ENCODE measurements at regions not wholly inside any gene's neighbourhood (a gene's known extent, or its start where the extent isn't known, plus 50 kb on each side); places are given as distances from the start of the nearest gene placed in this dataset.

DNA sequence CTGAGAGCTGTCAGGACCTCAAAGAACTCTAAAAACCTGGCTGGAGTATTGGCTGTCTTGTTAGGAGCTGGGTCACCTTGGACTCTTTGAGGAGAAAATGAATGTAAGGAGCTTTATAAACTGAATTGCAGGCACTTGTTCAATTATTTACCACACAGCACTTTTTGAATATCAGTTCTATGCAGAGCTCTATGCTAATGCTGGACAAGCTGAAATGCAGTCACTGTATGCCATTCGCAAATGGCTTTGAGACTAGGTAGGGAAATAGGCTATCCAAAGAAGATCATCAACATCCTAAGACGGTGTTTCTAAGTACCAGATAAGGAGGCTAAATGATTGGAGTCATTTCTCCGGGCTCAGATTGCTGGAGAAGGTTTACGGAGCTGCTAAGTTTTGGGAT, 333.5 kb downstream of the SIPA1L2 start:
- H3K4me1 ChIP-seq (ENCODE audit: insufficient read depth, low read length), result peaks cover 6% of the 10 kb centered on the region; the same call in 1 of the 2 replicates
- no peak overlapping the region for H3K9ac ChIP-seq (ENCODE audit: low read depth, low read length)
- H3K9me3 ChIP-seq (ENCODE audit: control insufficient read depth, insufficient read depth, low read length), result no peaks in the 10 kb centered on the region

DNA sequence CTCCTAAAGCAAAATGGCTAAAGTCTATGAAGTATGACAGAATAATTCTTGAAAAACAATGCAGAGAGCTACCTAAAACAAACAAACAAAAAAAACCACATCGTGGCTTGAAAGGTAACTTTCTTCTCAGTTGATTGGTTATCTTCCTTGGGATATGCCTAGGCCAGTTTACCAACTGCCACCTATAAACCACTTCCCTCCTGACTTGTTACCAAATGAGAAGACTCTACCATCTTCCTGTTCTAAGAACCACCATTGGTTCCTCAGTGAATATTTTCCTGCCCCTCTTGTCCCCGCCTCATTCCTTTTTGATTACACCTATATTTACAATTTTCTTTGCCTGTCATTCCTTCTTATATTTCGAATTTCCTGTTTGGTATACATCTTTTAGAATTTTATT, 336.6 kb downstream of the SIPA1L2 start:
- Histone ChIP-seq H3K9me3 (ENCODE audit: control insufficient read depth, insufficient read depth, low read length) (no peaks in the 10 kb centered on the region), H3K4me1 (ENCODE audit: insufficient read depth, low read length) (peaks cover 6% of the 10 kb centered on the region; the same call in 1 of the 2 replicates), H3K9ac (ENCODE audit: low read depth, low read length) (no peak overlapping the region)

More for the DNA sequence above, 333.5 kb downstream of the SIPA1L2 start:
- H3K36me3 ChIP-seq (ENCODE audit: insufficient read depth, low read length), result no peaks in the 10 kb centered on the region

DNA sequence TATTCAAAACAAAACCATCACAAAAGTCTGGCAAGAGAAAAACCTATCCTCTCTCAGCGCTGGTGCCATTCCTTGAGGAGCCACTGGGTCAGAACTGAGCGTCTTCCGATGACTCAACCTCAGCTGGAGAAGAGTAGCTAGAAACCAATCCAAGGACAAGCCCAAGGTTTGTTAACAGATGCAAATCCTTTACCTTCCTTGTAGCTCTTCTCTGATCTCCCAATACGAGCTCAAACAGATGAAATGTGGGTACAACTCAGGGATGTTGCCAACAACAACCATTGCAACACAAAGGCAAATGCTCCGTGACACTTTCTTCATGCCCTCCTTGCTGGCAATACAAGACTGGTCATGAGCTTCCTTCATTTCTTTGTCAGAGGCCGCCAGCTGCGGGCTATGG, 337.1 kb downstream of the SIPA1L2 start:
- Histone ChIP-seq H3K36me3 (ENCODE audit: insufficient read depth, low read length) (no peaks in the 10 kb centered on the region), H3K4me1 (ENCODE audit: insufficient read depth, low read length) (peaks cover 6% of the 10 kb centered on the region; the same call in 1 of the 2 replicates), H3K9ac (ENCODE audit: low read depth, low read length) (no peak overlapping the region), H3K9me3 (ENCODE audit: control insufficient read depth, insufficient read depth, low read length) (no peaks in the 10 kb centered on the region)

More for the DNA sequence above, 336.6 kb downstream of the SIPA1L2 start:
- no peaks in the 10 kb centered on the region for H3K36me3 ChIP-seq (ENCODE audit: insufficient read depth, low read length)

DNA sequence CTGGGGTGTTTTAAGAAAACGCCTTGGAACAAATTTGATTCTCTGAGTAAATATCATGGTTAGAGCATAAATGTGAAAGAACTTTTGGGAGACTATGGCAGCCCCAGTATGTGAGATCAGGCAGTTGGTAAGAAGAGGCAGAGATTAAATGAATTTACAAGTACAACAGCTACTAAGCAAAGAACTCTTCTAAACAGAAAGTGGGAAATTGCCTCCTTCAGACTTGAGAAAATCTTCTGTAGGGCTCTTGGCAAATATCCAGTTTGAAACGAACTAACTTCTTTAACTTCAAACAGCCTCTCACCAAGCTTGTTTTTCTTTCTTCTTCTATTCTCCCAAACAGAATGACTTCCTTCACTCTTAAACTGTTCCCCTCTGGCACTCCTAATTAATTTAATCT, 337.7 kb downstream of the SIPA1L2 start:
- H3K9ac ChIP-seq (ENCODE audit: low read depth, low read length), result no peak overlapping the region
- peaks cover 6% of the 10 kb centered on the region; the same call in 1 of the 2 replicates for H3K4me1 ChIP-seq (ENCODE audit: insufficient read depth, low read length)
- no peaks in the 10 kb centered on the region for H3K9me3 ChIP-seq (ENCODE audit: control insufficient read depth, insufficient read depth, low read length)
- H3K36me3 ChIP-seq (ENCODE audit: insufficient read depth, low read length), result no peaks in the 10 kb centered on the region

DNA sequence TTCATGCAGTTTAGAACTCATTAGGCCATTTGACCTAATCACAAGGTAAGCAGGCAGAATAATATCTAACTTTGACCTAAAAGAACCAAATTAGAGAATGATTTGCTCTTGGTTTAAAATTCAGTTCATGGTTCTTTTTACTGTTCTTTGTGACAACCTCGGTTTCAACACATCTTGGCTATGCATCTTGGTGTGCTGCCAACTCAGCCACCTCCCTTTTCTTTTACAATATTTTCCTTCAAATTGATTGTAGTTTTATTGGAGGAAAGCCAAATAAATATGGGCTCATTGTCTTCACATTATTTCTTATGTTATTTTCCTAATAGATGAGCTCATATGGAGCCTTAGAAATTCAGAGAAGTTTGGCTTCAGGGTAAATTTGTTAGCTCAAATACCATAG, 338.3 kb downstream of the SIPA1L2 start:
- Histone ChIP-seq H3K9me3 (ENCODE audit: control insufficient read depth, insufficient read depth, low read length) (no peaks in the 10 kb centered on the region), H3K4me1 (ENCODE audit: insufficient read depth, low read length) (peaks cover 6% of the 10 kb centered on the region; the same call in 1 of the 2 replicates), H3K9ac (ENCODE audit: low read depth, low read length) (no peak overlapping the region), H3K36me3 (ENCODE audit: insufficient read depth, low read length) (no peaks in the 10 kb centered on the region)

DNA sequence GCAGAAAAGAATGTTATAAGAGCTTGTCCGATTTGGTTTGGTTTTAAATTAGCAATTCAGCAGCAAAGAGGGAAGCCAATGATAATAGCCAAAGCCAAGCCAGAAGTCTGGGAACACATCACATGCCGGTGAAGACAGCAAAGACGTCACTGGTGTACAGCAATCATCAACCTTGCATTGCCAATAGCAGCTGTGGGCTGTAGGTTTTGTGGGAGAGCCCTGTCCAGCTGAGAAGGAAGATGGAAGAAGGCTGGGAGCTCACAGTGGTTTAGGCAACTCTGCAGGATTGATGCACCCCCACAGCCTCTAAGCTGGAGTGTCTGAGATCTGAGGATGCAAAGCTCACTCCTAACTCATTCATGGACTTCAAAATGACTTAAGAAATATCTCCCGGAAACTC, 338.7 kb downstream of the SIPA1L2 start:
- no peak overlapping the region for H3K9ac ChIP-seq (ENCODE audit: low read depth, low read length)
- no peaks in the 10 kb centered on the region for H3K36me3 ChIP-seq (ENCODE audit: insufficient read depth, low read length)
- H3K4me1 ChIP-seq (ENCODE audit: insufficient read depth, low read length), result peaks cover 6% of the 10 kb centered on the region; the same call in 1 of the 2 replicates
- no peaks in the 10 kb centered on the region for H3K9me3 ChIP-seq (ENCODE audit: control insufficient read depth, insufficient read depth, low read length)

DNA sequence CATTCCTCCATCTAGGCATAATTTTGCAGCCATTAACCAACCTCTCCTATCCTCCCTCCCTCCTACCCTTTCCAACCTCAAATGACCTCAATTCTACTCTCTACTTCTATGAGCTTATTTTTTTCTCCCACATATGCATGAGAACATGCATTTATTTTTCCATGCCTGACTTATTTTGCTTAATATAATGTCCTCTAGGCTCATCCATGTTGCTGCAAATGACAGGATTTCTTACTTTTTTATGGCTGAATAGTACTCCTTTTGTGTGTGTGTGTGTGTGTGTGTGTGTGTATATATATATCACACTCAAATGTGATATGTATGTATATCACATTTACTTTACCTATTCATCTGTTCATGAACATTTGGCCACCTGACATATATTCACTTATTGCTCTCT, 339.4 kb downstream of the SIPA1L2 start:
- Histone ChIP-seq H3K4me1 (ENCODE audit: insufficient read depth, low read length) (peaks cover 6% of the 10 kb centered on the region; the same call in 1 of the 2 replicates), H3K9ac (ENCODE audit: low read depth, low read length) (no peak overlapping the region), H3K36me3 (ENCODE audit: insufficient read depth, low read length) (no peaks in the 10 kb centered on the region), H3K9me3 (ENCODE audit: control insufficient read depth, insufficient read depth, low read length) (no peaks in the 10 kb centered on the region)

DNA sequence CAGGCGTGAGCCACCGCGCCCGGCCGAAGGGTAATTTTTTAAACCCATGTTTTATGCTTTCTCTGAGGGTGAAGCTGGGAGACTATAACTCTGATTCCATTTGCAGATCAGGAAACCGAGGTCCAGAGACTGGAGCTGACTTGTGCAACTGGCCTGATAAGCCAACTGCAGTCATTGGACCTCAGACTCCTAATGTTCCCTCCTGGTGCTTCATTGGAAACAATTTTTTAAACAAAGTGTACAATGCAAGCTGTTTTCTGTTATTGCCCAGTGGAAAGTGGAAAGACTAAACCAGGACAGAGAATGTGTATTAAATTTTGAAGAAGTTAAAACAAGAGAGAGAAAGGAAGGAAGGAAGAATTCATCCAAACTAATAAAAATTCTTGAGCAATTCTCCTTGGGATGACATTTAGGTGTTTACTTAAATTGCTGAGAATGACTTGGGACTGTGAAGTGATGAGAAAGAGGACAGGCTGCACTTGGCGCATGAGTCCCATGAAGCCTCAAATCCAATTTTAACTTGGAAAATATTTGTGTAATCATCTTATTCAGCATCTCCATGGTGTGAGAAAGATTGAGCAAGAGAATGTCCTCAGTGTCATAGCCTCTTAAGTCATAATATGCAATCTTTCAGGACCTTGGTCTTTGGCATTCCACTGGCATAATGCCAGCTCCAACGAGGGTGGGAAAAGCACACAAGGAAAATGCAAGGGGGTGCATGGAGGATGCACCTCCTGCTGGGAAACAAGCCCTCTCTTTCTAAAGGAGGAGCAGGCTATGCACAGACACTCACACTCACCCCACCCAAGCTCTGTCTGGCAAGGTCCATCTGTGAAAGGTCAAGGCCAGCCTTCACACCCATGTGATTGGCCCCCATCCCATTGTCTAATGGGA, 342.0 kb downstream of the SIPA1L2 start:
- H3K4me1 ChIP-seq (ENCODE audit: insufficient read depth, low read length), result peaks cover 4% of the 10 kb centered on the region; the same call in 1 of the 2 replicates
- no peaks in the 10 kb centered on the region for H3K9me3 ChIP-seq (ENCODE audit: control insufficient read depth, insufficient read depth, low read length)
- H3K36me3 ChIP-seq (ENCODE audit: insufficient read depth, low read length), result no peaks in the 10 kb centered on the region
- H3K9ac ChIP-seq (ENCODE audit: low read depth, low read length), result no peak overlapping the region

DNA sequence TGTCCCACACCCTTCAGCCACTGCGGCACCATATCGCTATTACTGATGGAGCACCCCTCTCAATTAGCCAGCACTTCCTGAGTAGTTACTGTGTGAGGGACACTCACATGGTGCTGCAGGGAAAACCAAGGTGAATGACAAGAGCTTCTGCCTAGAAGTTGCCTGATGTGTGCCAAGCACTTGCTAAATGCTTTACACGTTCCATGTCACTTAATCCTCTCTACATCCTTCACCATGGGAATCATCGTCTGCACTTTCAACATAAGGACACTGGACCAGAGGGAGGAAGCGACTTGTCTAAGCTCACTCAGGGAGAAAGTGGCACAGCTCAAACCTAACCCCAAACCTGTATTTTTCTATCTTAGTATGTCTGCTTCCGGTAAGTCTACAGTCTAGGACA, 344.8 kb downstream of the SIPA1L2 start:
- no peaks in the 10 kb centered on the region for H3K9me3 ChIP-seq (ENCODE audit: control insufficient read depth, insufficient read depth, low read length)
- peaks cover 2% of the 10 kb centered on the region; the same call in 1 of the 2 replicates for H3K4me1 ChIP-seq (ENCODE audit: insufficient read depth, low read length)
- no peak overlapping the region for H3K9ac ChIP-seq (ENCODE audit: low read depth, low read length)
- no peaks in the 10 kb centered on the region for H3K36me3 ChIP-seq (ENCODE audit: insufficient read depth, low read length)

DNA sequence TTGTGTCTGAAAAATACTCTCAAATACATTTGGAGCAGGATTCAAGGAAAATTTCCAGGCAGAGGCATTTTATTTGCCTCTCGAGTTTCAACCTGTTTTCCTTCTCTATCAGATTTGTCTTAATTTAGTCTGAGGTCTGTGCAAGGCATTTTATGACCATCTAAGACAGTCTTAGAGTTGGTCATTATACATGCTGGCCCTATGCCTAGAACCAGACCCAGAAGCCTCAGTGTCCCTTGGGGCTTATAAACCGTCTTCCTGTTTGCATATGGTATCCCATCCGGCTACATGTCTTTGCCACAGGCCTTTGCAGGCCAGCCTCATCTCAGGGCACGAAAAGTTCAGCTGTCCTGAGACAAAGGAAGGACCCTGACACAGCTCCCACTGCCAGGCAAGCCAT, 346.1 kb downstream of the SIPA1L2 start:
- H3K36me3 ChIP-seq (ENCODE audit: insufficient read depth, low read length), result no peaks in the 10 kb centered on the region
- H3K9me3 ChIP-seq (ENCODE audit: control insufficient read depth, insufficient read depth, low read length), result no peaks in the 10 kb centered on the region
- no peak overlapping the region for H3K9ac ChIP-seq (ENCODE audit: low read depth, low read length)
- H3K4me1 ChIP-seq (ENCODE audit: insufficient read depth, low read length), result peaks cover 15% of the 10 kb centered on the region

DNA sequence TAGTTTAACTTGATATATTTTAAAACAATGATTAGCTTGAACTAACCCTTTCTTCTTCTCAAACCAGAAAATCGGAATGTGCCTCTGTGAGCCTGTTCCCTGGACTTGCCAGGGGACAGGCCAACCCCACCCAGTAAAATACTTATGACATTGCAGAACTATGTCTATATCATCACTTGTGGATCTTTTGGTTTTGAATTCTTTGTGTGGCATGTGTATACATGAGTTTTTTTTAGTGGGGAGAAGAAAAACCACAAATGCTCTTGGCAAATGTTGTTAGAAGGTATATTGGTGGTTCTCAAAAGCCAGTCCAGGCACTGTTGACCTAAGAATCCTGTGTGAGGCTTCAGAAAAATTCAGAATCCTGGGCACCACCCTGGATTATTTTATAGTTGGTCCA, 347.4 kb downstream of the SIPA1L2 start:
- Histone ChIP-seq H3K9ac (ENCODE audit: low read depth, low read length) (no peak overlapping the region), H3K4me1 (ENCODE audit: insufficient read depth, low read length) (peaks cover 20% of the 10 kb centered on the region), H3K36me3 (ENCODE audit: insufficient read depth, low read length) (no peaks in the 10 kb centered on the region), H3K9me3 (ENCODE audit: control insufficient read depth, insufficient read depth, low read length) (no peaks in the 10 kb centered on the region)

DNA sequence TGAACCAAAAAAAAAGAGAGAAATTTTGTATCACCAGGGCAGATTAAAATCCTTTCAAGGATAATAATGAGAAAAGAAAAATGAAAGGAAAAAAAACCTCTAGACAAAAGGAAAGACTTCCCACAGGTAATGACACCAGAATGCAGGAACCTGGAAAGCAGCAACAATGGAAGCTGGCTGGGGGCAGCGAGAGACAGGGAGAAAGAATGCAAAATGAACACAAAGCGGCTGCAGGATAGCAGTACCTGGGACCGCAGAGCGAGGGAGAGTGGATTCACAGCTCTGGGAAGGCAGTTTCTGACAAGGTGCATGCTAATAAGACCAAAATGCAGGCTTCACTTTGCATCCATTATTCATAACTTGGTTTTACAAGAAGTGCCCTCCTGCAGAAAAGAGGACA, 349.0 kb downstream of the SIPA1L2 start:
- Histone ChIP-seq H3K36me3 (ENCODE audit: insufficient read depth, low read length) (no peaks in the 10 kb centered on the region), H3K4me1 (ENCODE audit: insufficient read depth, low read length) (peaks cover 20% of the 10 kb centered on the region), H3K9me3 (ENCODE audit: control insufficient read depth, insufficient read depth, low read length) (no peaks in the 10 kb centered on the region), H3K9ac (ENCODE audit: low read depth, low read length) (no peak overlapping the region)

DNA sequence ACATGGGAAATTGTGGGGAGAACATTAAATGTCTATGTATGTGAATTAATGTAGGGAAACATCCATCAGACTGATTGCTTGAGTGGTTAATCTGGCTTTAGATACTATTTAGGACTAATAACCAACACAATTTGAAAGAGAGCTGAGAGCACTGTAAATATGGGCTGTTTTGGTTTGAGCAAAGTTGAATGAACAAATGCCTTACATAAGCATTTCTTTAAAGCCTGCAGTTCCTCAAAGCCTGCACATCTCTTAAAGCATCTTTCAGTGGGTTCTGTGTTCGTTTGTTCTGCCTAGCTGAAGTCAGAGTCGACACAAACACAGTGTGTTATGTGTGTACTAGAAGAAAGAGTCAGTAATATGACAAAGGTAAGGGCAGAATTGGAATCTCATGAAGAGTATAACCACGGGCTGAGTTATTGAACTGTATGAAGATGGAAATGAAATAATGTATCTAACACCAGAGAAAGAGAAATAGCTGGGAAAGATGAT, 350.0 kb downstream of the SIPA1L2 start:
- H3K9ac ChIP-seq (ENCODE audit: low read depth, low read length), result no peak overlapping the region
- no peaks in the 10 kb centered on the region for H3K9me3 ChIP-seq (ENCODE audit: control insufficient read depth, insufficient read depth, low read length)
- H3K36me3 ChIP-seq (ENCODE audit: insufficient read depth, low read length), result no peaks in the 10 kb centered on the region
- peaks cover 20% of the 10 kb centered on the region for H3K4me1 ChIP-seq (ENCODE audit: insufficient read depth, low read length)

DNA sequence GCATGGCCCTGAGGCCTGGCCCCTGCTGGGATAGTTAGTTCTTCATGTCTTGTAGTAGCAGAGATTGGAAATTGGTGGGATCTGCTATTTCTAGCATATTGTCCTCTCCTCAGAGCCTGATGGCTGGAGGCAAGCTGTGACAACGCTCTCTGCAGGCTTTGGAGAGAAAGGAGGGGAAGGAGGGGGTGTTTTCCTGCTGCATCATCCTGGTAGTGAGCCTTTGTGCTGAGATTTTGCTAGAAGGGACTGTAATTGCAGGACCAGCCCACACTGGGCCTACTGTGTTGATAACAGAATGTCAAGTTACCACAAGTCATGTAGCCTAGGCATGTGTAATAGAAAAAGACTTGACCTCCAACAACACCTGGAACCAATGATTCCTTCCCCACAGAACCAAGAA, 351.0 kb downstream of the SIPA1L2 start:
- peaks cover 27% of the 10 kb centered on the region for H3K4me1 ChIP-seq (ENCODE audit: insufficient read depth, low read length)
- no peak overlapping the region for H3K9ac ChIP-seq (ENCODE audit: low read depth, low read length)
- no peaks in the 10 kb centered on the region for H3K9me3 ChIP-seq (ENCODE audit: control insufficient read depth, insufficient read depth, low read length)
- no peaks in the 10 kb centered on the region for H3K36me3 ChIP-seq (ENCODE audit: insufficient read depth, low read length)

DNA sequence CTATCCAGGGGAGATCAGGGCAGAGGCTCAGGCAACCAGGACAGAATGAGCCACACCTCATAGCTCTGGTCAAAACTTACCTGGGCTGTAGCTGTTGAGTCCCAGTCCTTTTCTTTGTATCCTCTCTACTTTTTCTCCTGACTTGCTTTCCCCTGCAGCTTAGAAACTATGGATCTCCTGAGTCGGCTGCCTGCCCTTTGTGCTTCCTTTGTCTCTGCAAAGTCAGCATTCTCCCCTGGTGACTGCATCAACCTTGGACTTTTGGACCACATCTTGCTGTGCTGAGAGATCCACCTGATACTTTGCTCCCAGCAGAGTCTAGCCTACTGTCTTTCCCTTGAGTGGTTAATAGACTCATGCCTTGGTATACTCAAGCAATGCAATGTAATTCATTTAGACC, 353.3 kb downstream of the SIPA1L2 start:
- Histone ChIP-seq H3K36me3 (ENCODE audit: insufficient read depth, low read length) (no peaks in the 10 kb centered on the region), H3K9me3 (ENCODE audit: control insufficient read depth, insufficient read depth, low read length) (no peaks in the 10 kb centered on the region), H3K9ac (ENCODE audit: low read depth, low read length) (no peak overlapping the region), H3K4me1 (ENCODE audit: insufficient read depth, low read length) (peaks cover 27% of the 10 kb centered on the region)
